ENCODE measurements at regions not wholly inside any gene's neighbourhood (a gene's known extent, or its start where the extent isn't known, plus 50 kb on each side); places are given as distances from the start of the nearest gene placed in this dataset.

DNA sequence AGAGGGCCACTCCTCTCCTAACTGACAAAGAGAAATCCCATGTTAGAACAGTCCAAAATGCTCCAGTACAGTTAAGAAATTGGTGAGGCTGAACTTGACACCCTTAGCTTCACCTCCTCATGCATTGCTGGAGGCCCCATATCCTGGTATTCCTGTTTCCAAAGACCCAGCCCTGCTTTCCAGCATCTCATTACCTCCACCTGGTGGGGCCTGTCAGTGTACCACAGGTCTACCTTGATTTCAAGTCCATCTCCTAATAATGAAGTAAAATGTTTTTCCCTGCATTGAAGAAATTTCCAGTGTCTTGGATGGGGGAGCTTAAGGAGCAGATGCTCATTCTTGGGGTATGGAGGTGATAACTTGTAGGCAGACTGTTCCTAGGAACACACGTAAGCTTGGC, 70.6 kb upstream of the S1PR3 start:
- H3K4me3 ChIP-seq (ENCODE audit: insufficient read depth, low read depth, low read length) = no peak overlapping the region
- FAIRE-seq (no peak), DNase-seq (ENCODE audit: low read depth) (no peak)
- Mint-ChIP-seq H3K36me3 (ENCODE audit: low read depth, unreplicated experiment) (peaks cover 2% of the 10 kb centered on the region), H3K4me3 (ENCODE audit: unreplicated experiment) (no peak overlapping the region), H3K27ac (ENCODE audit: unreplicated experiment) (no peak overlapping the region), H3K27me3 (ENCODE audit: low read depth, unreplicated experiment) (peaks cover 7% of the 10 kb centered on the region), H3K4me1 (ENCODE audit: low read depth, unreplicated experiment) (peaks cover 5% of the 10 kb centered on the region), H3K9me3 (ENCODE audit: unreplicated experiment) (peaks cover 8% of the 10 kb centered on the region)
- H3K9ac ChIP-seq (ENCODE audit: low read length) = no peak overlapping the region
- no peak overlapping the region for H3K4me2 ChIP-seq (ENCODE audit: low read length)
- H3K79me2 ChIP-seq (ENCODE audit: insufficient read depth, low read length) = no peaks in the 10 kb centered on the region
- H3K36me3 ChIP-seq (ENCODE audit: insufficient read depth, low read length) = no peaks in the 10 kb centered on the region
- TF ChIP-seq, protein P1, sequence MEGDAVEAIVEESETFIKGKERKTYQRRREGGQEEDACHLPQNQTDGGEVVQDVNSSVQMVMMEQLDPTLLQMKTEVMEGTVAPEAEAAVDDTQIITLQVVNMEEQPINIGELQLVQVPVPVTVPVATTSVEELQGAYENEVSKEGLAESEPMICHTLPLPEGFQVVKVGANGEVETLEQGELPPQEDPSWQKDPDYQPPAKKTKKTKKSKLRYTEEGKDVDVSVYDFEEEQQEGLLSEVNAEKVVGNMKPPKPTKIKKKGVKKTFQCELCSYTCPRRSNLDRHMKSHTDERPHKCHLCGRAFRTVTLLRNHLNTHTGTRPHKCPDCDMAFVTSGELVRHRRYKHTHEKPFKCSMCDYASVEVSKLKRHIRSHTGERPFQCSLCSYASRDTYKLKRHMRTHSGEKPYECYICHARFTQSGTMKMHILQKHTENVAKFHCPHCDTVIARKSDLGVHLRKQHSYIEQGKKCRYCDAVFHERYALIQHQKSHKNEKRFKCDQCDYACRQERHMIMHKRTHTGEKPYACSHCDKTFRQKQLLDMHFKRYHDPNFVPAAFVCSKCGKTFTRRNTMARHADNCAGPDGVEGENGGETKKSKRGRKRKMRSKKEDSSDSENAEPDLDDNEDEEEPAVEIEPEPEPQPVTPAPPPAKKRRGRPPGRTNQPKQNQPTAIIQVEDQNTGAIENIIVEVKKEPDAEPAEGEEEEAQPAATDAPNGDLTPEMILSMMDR (IDR thresholded peaks at IDR 0.05; ENCODE audit: insufficient read depth, low read depth, low read length) = no peak
- TF ChIP-seq EZH2 (IDR thresholded peaks at IDR 0.05; ENCODE audit: insufficient read depth, low read length) = no peak
- no peaks in the 10 kb centered on the region for H3K27me3 ChIP-seq (ENCODE audit: insufficient read depth, low read length)
- H2AFZ ChIP-seq (ENCODE audit: low read depth, low read length) = no peak overlapping the region
- no peaks in the 10 kb centered on the region for H4K20me1 ChIP-seq (ENCODE audit: insufficient read depth, low read length)
- no peaks in the 10 kb centered on the region for H3K4me1 ChIP-seq (ENCODE audit: insufficient read depth, low read length)
- H3K9me3 ChIP-seq (ENCODE audit: insufficient read depth, low read depth, low read length) = peaks cover 5% of the 10 kb centered on the region
- H3K27ac ChIP-seq (ENCODE audit: low read depth, low read length) = no peak overlapping the region

DNA sequence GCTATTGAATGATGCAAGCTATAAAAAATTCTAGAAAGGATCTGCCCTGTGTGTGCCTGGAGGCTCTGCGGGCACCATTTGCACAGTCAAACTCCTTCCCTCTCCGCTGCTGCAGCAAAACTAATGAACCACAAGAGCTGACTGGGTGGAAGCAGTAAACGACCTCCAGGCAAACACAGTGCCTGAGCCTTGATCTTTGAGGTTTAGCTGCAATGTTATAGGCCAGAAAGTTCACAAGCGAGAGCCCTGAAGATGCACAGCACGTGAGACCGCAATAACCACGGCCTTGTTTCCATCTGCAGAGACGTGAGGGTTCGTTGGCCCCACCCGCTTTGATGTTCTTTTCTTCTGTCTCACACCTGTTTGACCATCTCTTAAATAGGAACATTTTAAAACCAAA, 69.2 kb upstream of the S1PR3 start:
- no peak for FAIRE-seq
- H3K4me1 ChIP-seq (ENCODE audit: insufficient read depth, low read length) = no peaks in the 10 kb centered on the region

DNA sequence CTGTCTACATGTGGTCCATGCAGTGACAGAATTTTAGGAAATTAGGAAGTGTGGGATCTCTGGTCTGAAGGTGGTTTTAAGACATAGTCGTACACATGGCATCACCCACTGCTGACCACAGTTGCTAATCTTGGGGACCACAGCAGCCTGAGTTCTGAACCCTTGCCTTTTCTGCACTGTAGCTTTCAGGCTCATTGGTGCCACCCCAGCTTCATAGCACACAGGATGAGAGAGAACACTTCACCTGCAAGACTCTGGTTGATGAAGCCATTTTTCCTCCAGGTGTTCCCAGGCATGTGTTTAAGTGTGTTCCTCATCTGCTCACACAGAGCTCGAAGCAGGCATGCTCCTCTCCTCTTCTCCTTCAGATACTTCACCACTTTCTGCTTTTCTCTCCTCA, 68.2 kb upstream of the S1PR3 start:
- H3K27me3 Mint-ChIP-seq (ENCODE audit: low read depth, unreplicated experiment) = peaks cover 8% of the 10 kb centered on the region
- H3K4me3 Mint-ChIP-seq (ENCODE audit: unreplicated experiment) = no peak overlapping the region
- Histone ChIP-seq H3K4me1 (ENCODE audit: insufficient read depth, low read length) (no peaks in the 10 kb centered on the region), H3K9ac (ENCODE audit: low read length) (no peak overlapping the region), H4K20me1 (ENCODE audit: insufficient read depth, low read length) (no peaks in the 10 kb centered on the region), H3K36me3 (ENCODE audit: insufficient read depth, low read length) (no peaks in the 10 kb centered on the region), H3K4me2 (ENCODE audit: low read length) (no peak overlapping the region), H3K27me3 (ENCODE audit: insufficient read depth, low read length) (no peaks in the 10 kb centered on the region), H2AFZ (ENCODE audit: low read depth, low read length) (no peak overlapping the region), H3K79me2 (ENCODE audit: insufficient read depth, low read length) (no peaks in the 10 kb centered on the region), H3K27ac (ENCODE audit: low read depth, low read length) (no peak overlapping the region), H3K9me3 (ENCODE audit: insufficient read depth, low read depth, low read length) (peaks cover 2% of the 10 kb centered on the region), H3K4me3 (ENCODE audit: insufficient read depth, low read depth, low read length) (no peak overlapping the region)
- no peak for DNase-seq (ENCODE audit: low read depth)
- peaks cover 3% of the 10 kb centered on the region for H3K9me3 Mint-ChIP-seq (ENCODE audit: unreplicated experiment)
- H3K4me1 Mint-ChIP-seq (ENCODE audit: low read depth, unreplicated experiment) = peaks cover 8% of the 10 kb centered on the region
- TF ChIP-seq EZH2 (IDR thresholded peaks at IDR 0.05; ENCODE audit: insufficient read depth, low read length) = no peak
- TF ChIP-seq, protein P1 (IDR thresholded peaks at IDR 0.05; ENCODE audit: insufficient read depth, low read depth, low read length) = no peak
- FAIRE-seq = no peak
- H3K27ac Mint-ChIP-seq (ENCODE audit: unreplicated experiment) = no peak overlapping the region
- peaks cover under 1% of the 10 kb centered on the region for H3K36me3 Mint-ChIP-seq (ENCODE audit: low read depth, unreplicated experiment)

More for the DNA sequence above, 69.2 kb upstream of the S1PR3 start:
- H4K20me1 ChIP-seq (ENCODE audit: insufficient read depth, low read length) = no peaks in the 10 kb centered on the region
- TF ChIP-seq EZH2 (IDR thresholded peaks at IDR 0.05; ENCODE audit: insufficient read depth, low read length) = no peak
- TF ChIP-seq, protein P1 (IDR thresholded peaks at IDR 0.05; ENCODE audit: insufficient read depth, low read depth, low read length) = no peak
- H3K4me3 ChIP-seq (ENCODE audit: insufficient read depth, low read depth, low read length) = no peak overlapping the region
- H3K79me2 ChIP-seq (ENCODE audit: insufficient read depth, low read length) = no peaks in the 10 kb centered on the region
- Mint-ChIP-seq H3K36me3 (ENCODE audit: low read depth, unreplicated experiment) (peaks cover 2% of the 10 kb centered on the region), H3K27me3 (ENCODE audit: low read depth, unreplicated experiment) (peaks cover 8% of the 10 kb centered on the region), H3K4me3 (ENCODE audit: unreplicated experiment) (no peak overlapping the region), H3K4me1 (ENCODE audit: low read depth, unreplicated experiment) (peaks cover 8% of the 10 kb centered on the region), H3K27ac (ENCODE audit: unreplicated experiment) (no peak overlapping the region), H3K9me3 (ENCODE audit: unreplicated experiment) (peaks cover 6% of the 10 kb centered on the region)
- no peak overlapping the region for H2AFZ ChIP-seq (ENCODE audit: low read depth, low read length)
- no peak overlapping the region for H3K4me2 ChIP-seq (ENCODE audit: low read length)
- DNase-seq (ENCODE audit: low read depth) = no peak
- no peaks in the 10 kb centered on the region for H3K36me3 ChIP-seq (ENCODE audit: insufficient read depth, low read length)
- H3K27me3 ChIP-seq (ENCODE audit: insufficient read depth, low read length) = no peaks in the 10 kb centered on the region
- no peak overlapping the region for H3K27ac ChIP-seq (ENCODE audit: low read depth, low read length)
- no peak overlapping the region for H3K9ac ChIP-seq (ENCODE audit: low read length)
- peaks cover 5% of the 10 kb centered on the region for H3K9me3 ChIP-seq (ENCODE audit: insufficient read depth, low read depth, low read length)

Data from astrocyte (in vitro differentiated cells and primary cell).